HEK293T (cell line): ENCODE measurements at regions not wholly inside any gene's neighbourhood (a gene's known extent, or its start where the extent isn't known, plus 50 kb on each side); places are given as distances from the start of the nearest gene placed in this dataset.

Experiments used
- CTCF ChIA-PET: fragments of 350-600 bp; formaldehyde crosslinking; extraction: SDS; loops from one replicate; lab custom pipeline; 2021; ENCODE audit warnings: antibody characterized with exemption, inconsistent platforms; lab: Yijun Ruan, JAX
- POLR2A ChIA-PET: fragments of 350-600 bp; formaldehyde crosslinking; extraction: SDS; loops from one replicate; lab custom pipeline; 2020; ENCODE audit warnings: antibody characterized with exemption, inconsistent platforms; lab: Yijun Ruan, JAX
- DNase-seq: peaks from one replicate; pipeline ENCODE4 v3.0.0; 2012; ENCODE audit warnings: mixed read lengths; ENCODE audit errors: extremely low spot score
- ARNT ChIP-seq: fragments of 450-650 bp; IDR thresholded peaks from 2 replicates; pipeline ENCODE4 v1.6.1; 2017; ENCODE audit warnings: mild to moderate bottlenecking
- BHLHE40 ChIP-seq: fragments of 450-650 bp; IDR thresholded peaks from 2 replicates; pipeline ENCODE4 v1.6.1; 2016; ENCODE audit warnings: mild to moderate bottlenecking, moderate library complexity, borderline replicate concordance
- CTBP1 ChIP-seq: fragments of 450-650 bp; IDR thresholded peaks from 2 replicates; pipeline ENCODE4 v1.6.1; 2016; ENCODE audit warnings: borderline replicate concordance
- ELF4 ChIP-seq: fragments of 450-650 bp; IDR thresholded peaks from 2 replicates; pipeline ENCODE4 v1.6.1; 2017; ENCODE audit warnings: antibody characterized with exemption
- FOXA1 ChIP-seq: fragments of 450-650 bp; IDR thresholded peaks from 2 replicates; pipeline ENCODE4 v1.6.1; 2016; ENCODE audit warnings: mild to moderate bottlenecking
- FOXK2 ChIP-seq: fragments of 450-650 bp; IDR thresholded peaks from 2 replicates; pipeline ENCODE4 v1.6.1; 2016; ENCODE audit warnings: mild to moderate bottlenecking
- FOXM1 ChIP-seq: fragments of 450-650 bp; IDR thresholded peaks from 2 replicates; pipeline ENCODE4 v1.6.1; 2017; ENCODE audit warnings: mild to moderate bottlenecking, borderline replicate concordance
- HDGF ChIP-seq: fragments of 450-650 bp; IDR thresholded peaks from 2 replicates; pipeline ENCODE4 v1.6.1; 2017; ENCODE audit warnings: antibody characterized with exemption, borderline replicate concordance
- L3MBTL2 ChIP-seq: fragments of 450-650 bp; conservative IDR thresholded peaks from 2 replicates; pipeline ENCODE4 v1.6.1; 2016; ENCODE audit warnings: mild to moderate bottlenecking
- LEF1 ChIP-seq: fragments of 450-650 bp; IDR thresholded peaks from 2 replicates; pipeline ENCODE4 v1.6.1; 2017; ENCODE audit warnings: mild to moderate bottlenecking, borderline replicate concordance
- NFRKB ChIP-seq: fragments of 450-650 bp; IDR thresholded peaks from 2 replicates; pipeline ENCODE4 v1.6.1; 2016; ENCODE audit warnings: mild to moderate bottlenecking, moderate library complexity
- PKNOX1 ChIP-seq: fragments of 450-650 bp; IDR thresholded peaks from 2 replicates; pipeline ENCODE4 v1.6.1; 2016
- SP1 ChIP-seq: fragments of 450-650 bp; IDR thresholded peaks from 2 replicates; pipeline ENCODE4 v1.6.1; 2017
- SUZ12 ChIP-seq: fragments of 450-650 bp; IDR thresholded peaks from 2 replicates; pipeline ENCODE4 v1.6.1; 2016; ENCODE audit warnings: mild to moderate bottlenecking
- TARDBP ChIP-seq: fragments of 450-650 bp; IDR thresholded peaks from 2 replicates; pipeline ENCODE4 v1.6.1; 2016
- ZNF384 ChIP-seq: fragments of 450-650 bp; IDR thresholded peaks from 2 replicates; pipeline ENCODE4 v1.6.1; 2016

DNA sequence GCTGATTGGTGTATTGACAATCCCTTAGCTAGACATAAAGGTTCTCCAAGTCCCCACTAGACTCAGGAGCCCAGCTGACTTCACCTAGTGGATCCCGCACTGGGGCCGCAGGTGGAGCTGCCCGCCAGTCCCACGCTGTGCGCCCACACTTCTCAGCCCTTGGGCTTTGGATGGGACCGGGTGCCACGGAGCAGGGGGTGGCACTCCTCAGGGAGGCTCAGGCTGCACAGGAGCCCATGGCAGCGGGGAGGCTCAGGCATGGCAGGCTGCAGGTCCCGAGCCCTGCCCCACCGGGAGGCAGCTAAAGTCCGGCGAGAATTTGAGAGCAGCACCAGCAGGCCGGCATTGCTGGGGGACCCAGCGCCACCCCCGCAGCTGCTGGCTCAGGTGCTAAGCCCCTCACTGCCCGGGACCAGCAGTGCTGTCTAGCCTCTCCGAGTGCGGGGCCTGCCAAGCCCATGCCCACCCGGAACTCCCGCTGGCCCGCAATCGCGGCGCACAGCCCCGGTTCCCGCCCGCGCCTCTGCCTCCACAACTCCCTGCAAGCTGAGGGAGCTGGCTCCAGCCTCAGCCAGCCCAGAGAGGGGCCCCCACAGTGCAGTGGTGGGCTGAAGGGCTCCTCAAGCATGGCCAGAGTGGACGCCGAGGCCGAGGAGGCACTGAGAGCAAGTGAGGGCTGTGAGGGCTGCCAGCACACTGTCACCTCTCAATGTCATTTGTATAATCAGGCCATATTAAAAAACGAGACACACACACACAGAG, 437.2 kb downstream of the CSNK1G3 start:
- DNase-seq = no peak
- ChIA-PET CTCF (no interaction called here), POLR2A (no interaction called here)
- TF ChIP-seq FOXK2 (no peak), CTBP1 (no peak), HDGF (no peak), LEF1 (no peak), FOXA1 (no peak), SP1 (no peak), ZNF384 (no peak), BHLHE40 (no peak), ARNT (no peak), ELF4 (no peak), FOXM1 (no peak)

- DNase-seq = no peak
- TF ChIP-seq BHLHE40 = no peak
- no peak for TF ChIP-seq ARNT
- no peak for TF ChIP-seq PKNOX1
- TF ChIP-seq HDGF = no peak
- TF ChIP-seq NFRKB = no peak
- TF ChIP-seq SUZ12 = no peak
- TF ChIP-seq ZNF384 = no peak
- TF ChIP-seq ELF4 = no peak
- TF ChIP-seq TARDBP = no peak
- no peak for TF ChIP-seq SP1
- no peak for TF ChIP-seq FOXA1
- no peak for TF ChIP-seq L3MBTL2
- ChIA-PET POLR2A (no interaction called here), CTCF (no interaction called here)
Measured at GRCh38 chr5:123947797-123948196, 435.8 kb downstream of the CSNK1G3 start.

DNA sequence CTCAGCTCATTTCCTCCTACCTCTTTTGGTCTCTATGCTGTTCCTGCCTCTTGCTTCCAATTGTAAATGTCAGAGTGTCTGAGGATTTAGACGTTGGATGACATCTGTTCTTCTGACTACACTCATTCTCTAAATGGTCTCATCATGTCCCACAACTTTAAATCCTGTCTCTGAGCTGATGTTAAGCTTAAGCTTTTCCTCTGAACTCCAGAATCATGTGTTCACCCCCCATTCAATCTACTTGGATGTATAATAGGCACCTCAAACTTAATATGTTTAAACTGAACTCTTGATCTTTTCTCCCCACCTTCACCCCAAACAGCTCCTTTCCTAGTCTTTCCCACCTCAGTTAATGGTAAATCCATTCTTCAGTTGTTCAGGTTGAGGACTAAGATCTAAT, 433.6 kb downstream of the CSNK1G3 start:
- DNase-seq = no peak
- ChIA-PET CTCF (no interaction called here), POLR2A (no interaction called here)
- no peak for TF ChIP-seq FOXM1
- no peak for TF ChIP-seq PKNOX1
- TF ChIP-seq CTBP1 = no peak
- TF ChIP-seq ZNF384 = no peak
- no peak for TF ChIP-seq HDGF
- no peak for TF ChIP-seq FOXK2
- no peak for TF ChIP-seq BHLHE40
- no peak for TF ChIP-seq SP1
- TF ChIP-seq LEF1 = no peak
- TF ChIP-seq FOXA1 = no peak
- TF ChIP-seq L3MBTL2 = no peak
- no peak for TF ChIP-seq TARDBP
- no peak for TF ChIP-seq ELF4
- no peak for TF ChIP-seq ARNT
- no peak for TF ChIP-seq SUZ12
- no peak for TF ChIP-seq NFRKB

DNA sequence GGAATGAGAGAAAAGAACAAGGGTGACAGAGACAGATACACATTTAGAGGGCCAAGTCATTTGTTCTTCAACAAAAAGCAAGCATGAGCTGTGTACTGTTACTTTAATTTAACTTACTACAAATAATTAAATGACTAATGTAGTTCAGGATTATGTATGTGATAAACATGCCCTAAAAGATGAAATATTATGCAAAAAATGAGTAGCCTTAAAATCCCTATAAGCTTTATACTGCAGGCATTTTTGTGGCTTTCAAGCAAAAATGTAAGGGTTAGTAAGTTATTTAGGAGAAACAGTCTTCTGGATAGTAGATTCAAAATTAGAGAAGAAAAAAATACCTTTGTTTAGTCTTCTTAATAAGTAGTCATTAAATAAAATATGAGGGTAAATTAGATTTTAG, 431.2 kb downstream of the CSNK1G3 start:
- POLR2A ChIA-PET = no interaction called here
- no peak for DNase-seq
- CTCF ChIA-PET = interaction anchor here (0.6 to 0.7 kb wide), 2 partner anchors 341 to 717 kb away, joined by 3 read pairs; no protein-coding TSS in a partner anchor
- TF ChIP-seq TARDBP = no peak
- TF ChIP-seq PKNOX1 = no peak
- TF ChIP-seq CTBP1 = no peak
- TF ChIP-seq NFRKB = no peak
- TF ChIP-seq SP1 = no peak
- TF ChIP-seq LEF1 = no peak

DNA sequence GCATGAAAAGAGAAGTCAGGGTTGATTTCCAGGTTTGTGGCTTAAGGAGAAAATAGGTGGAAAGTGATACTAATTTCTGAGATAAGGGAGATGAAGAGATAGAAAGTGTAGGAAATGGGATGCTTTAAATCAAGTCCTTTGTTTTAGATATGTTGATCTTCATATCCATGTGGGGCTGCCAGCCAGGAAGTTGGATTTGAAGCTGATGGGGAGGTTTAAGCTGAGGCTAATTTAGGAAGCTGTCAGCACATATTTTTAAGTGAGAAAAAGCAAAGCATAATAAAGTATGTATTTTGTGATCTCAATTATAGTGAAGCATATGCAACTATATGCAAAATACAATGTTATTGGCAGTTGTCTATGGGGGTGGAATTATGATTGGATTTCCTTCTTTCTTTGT, 428.4 kb downstream of the CSNK1G3 start:
- ChIA-PET POLR2A (interaction anchor here (0.7 kb wide), 1 partner anchor 801 kb away, joined by 3 read pairs; no protein-coding TSS in a partner anchor), CTCF (no interaction called here)
- DNase-seq = no peak
- TF ChIP-seq FOXM1 = no peak
- no peak for TF ChIP-seq FOXK2
- no peak for TF ChIP-seq SP1
- TF ChIP-seq HDGF = no peak
- no peak for TF ChIP-seq ARNT
- TF ChIP-seq BHLHE40 = no peak
- TF ChIP-seq L3MBTL2 = no peak
- no peak for TF ChIP-seq FOXA1
- no peak for TF ChIP-seq SUZ12
- no peak for TF ChIP-seq LEF1
- no peak for TF ChIP-seq PKNOX1
- TF ChIP-seq TARDBP = no peak
- no peak for TF ChIP-seq ELF4
- no peak for TF ChIP-seq ZNF384
- no peak for TF ChIP-seq CTBP1
- no peak for TF ChIP-seq NFRKB

DNA sequence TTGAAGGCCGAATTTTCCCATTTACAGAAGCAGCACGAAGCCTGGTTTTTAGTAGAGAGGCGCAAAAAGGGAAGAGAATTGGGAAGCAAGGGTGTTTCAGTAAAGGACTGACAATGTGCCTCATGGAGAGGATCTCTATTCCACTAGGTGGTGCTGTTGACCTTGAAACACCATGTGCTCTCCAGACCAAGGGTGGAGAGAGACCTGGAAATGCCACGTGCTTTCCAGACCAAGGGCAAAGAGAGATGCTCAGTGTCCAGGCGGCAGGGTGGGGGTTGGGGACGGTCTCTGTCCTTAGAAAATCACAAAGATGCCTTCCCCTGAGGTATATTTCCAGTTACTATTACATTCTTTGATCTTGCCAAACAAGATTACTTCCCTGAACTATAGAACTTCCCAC, 425.3 kb downstream of the CSNK1G3 start:
- POLR2A ChIA-PET = no interaction called here
- CTCF ChIA-PET = interaction anchor here (0.8 kb wide), 1 partner anchor 61 kb away, joined by 3 read pairs; no protein-coding TSS in a partner anchor
- DNase-seq = peak; percentile 46
- TF ChIP-seq LEF1 = no peak
- TF ChIP-seq FOXA1 = no peak
- TF ChIP-seq L3MBTL2 = peak; percentile 89
- 0 out of 2 replicates have a peak, but pooled peaks have one; percentile 30 for TF ChIP-seq CTBP1
- no peak for TF ChIP-seq HDGF
- 0 out of 2 replicates have a peak, but pooled peaks have one; percentile 15 for TF ChIP-seq ZNF384
- TF ChIP-seq BHLHE40 = no peak
